ENCODE measurements at regions not wholly inside any gene's neighbourhood (a gene's known extent, or its start where the extent isn't known, plus 50 kb on each side); places are given as distances from the start of the nearest gene placed in this dataset.

DNA sequence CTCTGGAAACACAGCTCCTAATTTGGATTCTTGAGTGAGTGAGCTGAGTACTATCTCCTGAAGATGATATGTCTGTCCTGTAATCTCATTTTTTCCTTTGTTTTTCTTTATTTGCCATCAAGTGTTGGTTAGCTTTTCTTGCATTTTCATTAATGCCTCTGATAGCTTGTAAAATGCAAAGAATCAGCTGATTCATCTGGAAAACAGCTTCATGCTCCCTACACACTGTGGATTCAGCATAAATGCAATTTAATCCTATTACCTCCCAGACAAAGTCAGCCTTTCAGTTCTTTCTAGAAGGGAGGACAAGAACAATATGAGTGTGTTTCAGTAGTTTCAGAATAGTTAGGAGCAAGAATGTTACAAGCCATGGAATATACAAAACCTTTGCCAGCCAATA lies 79.4 kb downstream of the DACT1 start:
- peaks cover 3% of the 10 kb centered on the region for H3K4me1 Mint-ChIP-seq (ENCODE audit: low read depth)
- intact Hi-C loops (cut with micrococcal nuclease), result no loop called here
- POLR2A ChIA-PET, result no interaction called here
- no peak overlapping the region for H3K4me3 Mint-ChIP-seq
- DNase-seq, result no peak
- CTCF ChIA-PET, result no interaction called here
- no peak overlapping the region for H3K27ac Mint-ChIP-seq
- peaks cover 2% of the 10 kb centered on the region for H3K27me3 Mint-ChIP-seq
- no peaks in the 10 kb centered on the region for H3K36me3 Mint-ChIP-seq
- no peaks in the 10 kb centered on the region for H3K9me3 Mint-ChIP-seq

DNA sequence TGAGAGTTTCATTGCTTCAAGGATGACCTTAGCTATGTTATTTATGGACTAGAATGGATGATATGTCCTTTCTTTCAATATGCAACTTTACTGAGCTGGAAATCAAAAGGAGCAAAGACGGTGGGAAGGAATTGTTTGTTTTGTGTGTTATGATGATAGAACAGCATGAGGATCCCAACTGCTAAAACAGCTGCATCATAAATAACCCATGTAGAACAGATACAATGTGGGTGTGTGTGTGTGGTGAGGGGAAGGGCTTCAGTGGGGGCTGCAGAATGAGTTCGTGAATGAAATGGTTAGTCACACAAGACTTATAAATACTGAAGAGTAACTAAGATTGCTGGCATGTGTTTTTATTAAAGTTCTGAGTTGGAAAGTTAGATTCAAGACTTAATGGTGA lies 80.1 kb downstream of the DACT1 start:
- ChIA-PET POLR2A (no interaction called here), CTCF (no interaction called here)
- Mint-ChIP-seq H3K9me3 (no peaks in the 10 kb centered on the region), H3K4me1 (ENCODE audit: low read depth) (peaks cover 3% of the 10 kb centered on the region), H3K27ac (no peak overlapping the region), H3K4me3 (no peak overlapping the region), H3K27me3 (peaks cover 2% of the 10 kb centered on the region), H3K36me3 (no peaks in the 10 kb centered on the region)
- intact Hi-C loops (cut with micrococcal nuclease), result no loop called here
- no peak for DNase-seq

DNA sequence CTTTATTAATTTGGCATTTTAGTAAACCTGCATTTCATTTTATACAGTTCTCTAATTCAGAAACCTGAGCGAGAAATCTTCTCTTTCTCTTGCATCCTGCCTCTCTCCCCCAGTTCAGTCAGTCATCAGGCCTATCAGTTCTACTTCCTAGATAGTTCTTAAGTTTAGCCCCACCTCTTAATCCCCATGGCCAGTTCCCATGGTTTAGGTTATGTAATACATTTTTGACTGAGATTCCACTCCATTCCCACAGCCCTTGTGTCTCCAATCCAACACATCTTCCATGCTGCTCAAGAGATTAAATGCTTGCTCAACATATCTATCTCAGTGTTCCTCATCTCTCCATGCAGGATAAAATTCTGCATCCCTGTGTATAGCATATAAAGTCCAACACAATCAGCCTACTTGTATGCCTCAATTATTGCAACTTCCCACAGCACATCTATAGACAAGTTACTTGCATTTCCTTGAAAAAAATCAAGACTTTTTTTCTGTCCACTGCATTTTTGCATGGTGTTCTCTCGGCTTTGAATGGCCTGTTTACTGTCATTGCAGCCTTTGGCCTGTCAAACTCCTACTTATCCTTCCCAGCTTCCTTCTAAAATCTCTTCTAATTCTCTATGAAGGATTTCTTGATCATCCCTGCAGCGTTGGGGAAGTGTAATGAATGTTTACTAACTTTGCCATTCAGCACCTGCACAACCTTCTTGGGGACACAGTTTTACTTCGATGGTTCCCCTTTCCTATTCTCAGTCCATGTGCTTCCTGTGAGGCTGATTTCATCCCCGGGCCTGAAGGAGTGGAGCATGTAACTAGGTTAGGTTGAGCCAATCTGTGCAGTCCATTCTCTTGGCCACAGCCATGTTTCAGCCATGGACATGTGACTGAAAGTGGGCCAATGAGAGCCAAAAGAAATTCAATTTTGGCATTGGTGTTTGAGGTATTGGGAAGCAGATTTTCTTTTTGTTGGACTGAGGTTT lies 80.8 kb downstream of the DACT1 start:
- Mint-ChIP-seq H3K9me3 (no peaks in the 10 kb centered on the region), H3K27me3 (peaks cover 2% of the 10 kb centered on the region), H3K4me3 (no peak overlapping the region), H3K36me3 (no peaks in the 10 kb centered on the region), H3K27ac (no peak overlapping the region), H3K4me1 (ENCODE audit: low read depth) (peaks cover 3% of the 10 kb centered on the region)
- DNase-seq, result no peak
- ChIA-PET POLR2A (no interaction called here), CTCF (no interaction called here)
- intact Hi-C loops (cut with micrococcal nuclease), result no loop called here

DNA sequence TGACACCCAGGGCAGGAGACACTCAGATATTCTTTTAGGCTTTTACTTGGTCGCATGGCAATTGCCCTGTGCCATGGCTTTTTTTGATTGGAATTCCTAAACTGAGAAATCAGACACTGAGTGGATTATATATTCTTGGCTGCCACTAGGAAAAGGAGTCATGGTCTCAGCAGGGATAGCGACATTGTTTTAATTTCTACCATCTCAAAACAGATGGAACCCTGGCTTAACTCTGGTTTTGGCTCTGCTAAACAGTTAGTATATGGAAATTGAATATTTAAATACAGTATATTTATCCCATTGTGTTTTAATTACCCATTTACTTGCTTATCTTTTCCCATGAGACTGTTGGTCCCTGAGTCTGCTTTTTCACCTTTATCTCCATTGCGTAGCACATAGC lies 84.0 kb downstream of the DACT1 start:
- no peak overlapping the region for H3K4me3 Mint-ChIP-seq
- H3K27me3 Mint-ChIP-seq, result peaks cover 6% of the 10 kb centered on the region
- H3K4me1 Mint-ChIP-seq (ENCODE audit: low read depth), result no peaks in the 10 kb centered on the region
- CTCF ChIA-PET, result no interaction called here
- no peaks in the 10 kb centered on the region for H3K36me3 Mint-ChIP-seq
- POLR2A ChIA-PET, result no interaction called here
- intact Hi-C loops (cut with micrococcal nuclease), result no loop called here
- H3K9me3 Mint-ChIP-seq, result no peaks in the 10 kb centered on the region
- no peak for DNase-seq
- H3K27ac Mint-ChIP-seq, result no peak overlapping the region

DNA sequence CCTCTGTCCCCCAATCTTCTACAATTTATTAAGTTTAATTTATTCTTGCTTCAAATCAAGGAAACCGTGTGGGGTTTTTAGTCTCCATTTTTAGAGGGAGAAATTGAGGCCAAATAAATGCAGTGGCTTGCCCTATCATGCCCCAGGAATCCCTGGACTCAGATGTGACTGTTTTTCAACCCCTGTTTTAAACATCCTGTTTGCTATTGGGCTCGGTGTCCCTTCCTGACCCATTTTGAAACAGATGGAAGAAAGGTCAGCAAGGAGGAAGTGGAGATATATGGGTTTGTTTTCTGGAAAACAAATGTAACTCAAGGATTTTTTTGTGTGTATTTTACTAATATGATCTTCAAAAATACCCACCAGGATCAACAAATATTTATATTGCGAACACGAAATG lies 84.7 kb downstream of the DACT1 start:
- peaks cover 6% of the 10 kb centered on the region for H3K27me3 Mint-ChIP-seq
- no peaks in the 10 kb centered on the region for H3K36me3 Mint-ChIP-seq
- intact Hi-C loops (cut with micrococcal nuclease), result no loop called here
- H3K4me1 Mint-ChIP-seq (ENCODE audit: low read depth), result no peaks in the 10 kb centered on the region
- no peaks in the 10 kb centered on the region for H3K9me3 Mint-ChIP-seq
- CTCF ChIA-PET, result no interaction called here
- H3K4me3 Mint-ChIP-seq, result no peak overlapping the region
- H3K27ac Mint-ChIP-seq, result no peak overlapping the region
- DNase-seq, result no peak
- POLR2A ChIA-PET, result no interaction called here

GRCh38 chr14:58724206-58724605 lies 86.4 kb downstream of the DACT1 start:
- Mint-ChIP-seq H3K36me3 (no peaks in the 10 kb centered on the region), H3K4me3 (no peak overlapping the region), H3K27me3 (peaks cover 6% of the 10 kb centered on the region), H3K27ac (no peak overlapping the region), H3K9me3 (no peaks in the 10 kb centered on the region), H3K4me1 (ENCODE audit: low read depth) (no peaks in the 10 kb centered on the region)
- POLR2A ChIA-PET, result no interaction called here
- no peak for DNase-seq
- intact Hi-C loops (cut with micrococcal nuclease), result no loop called here
- CTCF ChIA-PET, result no interaction called here

- Mint-ChIP-seq H3K27ac (no peak overlapping the region), H3K9me3 (no peaks in the 10 kb centered on the region), H3K4me1 (ENCODE audit: low read depth) (no peaks in the 10 kb centered on the region), H3K36me3 (no peaks in the 10 kb centered on the region), H3K4me3 (no peak overlapping the region), H3K27me3 (peaks cover 6% of the 10 kb centered on the region)
- intact Hi-C loops (cut with micrococcal nuclease), result no loop called here
- ChIA-PET POLR2A (no interaction called here), CTCF (no interaction called here)
- DNase-seq, result no peak
Measured at GRCh38 chr14:58724702-58725101, 86.9 kb downstream of the DACT1 start.

DNA sequence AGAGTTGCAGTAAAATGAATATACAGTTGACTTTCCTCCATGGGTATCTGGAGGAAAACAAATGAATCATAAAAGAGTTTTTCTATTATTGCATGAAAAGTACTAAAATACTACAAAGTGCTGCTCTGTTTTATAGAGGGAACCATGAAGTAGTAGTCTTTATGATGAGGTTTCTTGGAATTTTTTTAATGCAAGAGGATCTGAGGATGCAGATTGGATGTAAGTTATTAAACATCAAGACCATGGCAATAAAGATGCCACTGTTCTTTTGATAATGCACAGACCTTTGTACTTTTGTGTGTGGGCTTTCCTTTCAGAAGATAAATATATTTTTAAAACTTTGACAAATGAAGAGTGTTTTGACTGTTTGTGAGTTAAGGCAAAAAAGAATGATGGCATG lies 87.5 kb downstream of the DACT1 start:
- H3K4me1 Mint-ChIP-seq (ENCODE audit: low read depth), result no peaks in the 10 kb centered on the region
- no peak overlapping the region for H3K4me3 Mint-ChIP-seq
- no peaks in the 10 kb centered on the region for H3K9me3 Mint-ChIP-seq
- DNase-seq, result no peak
- CTCF ChIA-PET, result no interaction called here
- no peaks in the 10 kb centered on the region for H3K36me3 Mint-ChIP-seq
- peaks cover 6% of the 10 kb centered on the region for H3K27me3 Mint-ChIP-seq
- H3K27ac Mint-ChIP-seq, result no peak overlapping the region
- POLR2A ChIA-PET, result no interaction called here
- intact Hi-C loops (cut with micrococcal nuclease), result no loop called here

DNA sequence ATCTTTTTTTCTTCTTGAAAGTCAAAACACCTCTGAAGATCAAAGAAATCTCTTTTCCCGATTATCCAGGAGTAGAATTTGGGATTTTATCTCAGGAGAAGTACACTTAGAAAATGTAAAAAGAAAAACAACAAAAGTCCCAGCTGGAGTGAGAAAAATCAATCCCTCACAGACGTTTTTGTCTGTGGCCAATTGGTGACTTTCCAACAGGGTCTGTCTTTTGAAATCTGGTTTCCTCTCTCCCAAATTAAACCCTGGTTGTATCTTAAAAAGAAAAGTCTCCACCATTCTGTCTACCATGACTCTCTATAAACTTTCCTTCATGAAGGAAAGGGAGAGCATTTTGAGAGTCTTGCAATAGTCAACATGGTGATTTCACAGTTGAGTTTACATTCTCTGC lies 88.1 kb downstream of the DACT1 start:
- Mint-ChIP-seq H3K4me3 (no peak overlapping the region), H3K27ac (no peak overlapping the region), H3K9me3 (no peaks in the 10 kb centered on the region), H3K27me3 (peaks cover 6% of the 10 kb centered on the region), H3K36me3 (no peaks in the 10 kb centered on the region), H3K4me1 (ENCODE audit: low read depth) (no peaks in the 10 kb centered on the region)
- ChIA-PET POLR2A (no interaction called here), CTCF (no interaction called here)
- intact Hi-C loops (cut with micrococcal nuclease), result no loop called here
- DNase-seq, result no peak

GRCh38 chr14:58730792-58731464 lies 93.2 kb downstream of the DACT1 start:
- Mint-ChIP-seq H3K9me3 (no peaks in the 10 kb centered on the region), H3K27me3 (peaks cover 8% of the 10 kb centered on the region), H3K36me3 (no peaks in the 10 kb centered on the region), H3K27ac (no peak overlapping the region), H3K4me3 (no peak overlapping the region), H3K4me1 (ENCODE audit: low read depth) (peaks cover 18% of the 10 kb centered on the region)
- POLR2A ChIA-PET, result no interaction called here
- intact Hi-C loops (cut with micrococcal nuclease), result loop anchor here (10.0 kb wide), 1 partner anchor 96 kb away; the partner anchor contains the start of gene DACT1
- CTCF ChIA-PET, result no interaction called here
- no peak for DNase-seq

- no peak overlapping the region for H3K27ac Mint-ChIP-seq
- peaks cover 18% of the 10 kb centered on the region for H3K4me1 Mint-ChIP-seq (ENCODE audit: low read depth)
- CTCF ChIA-PET, result no interaction called here
- H3K36me3 Mint-ChIP-seq, result no peaks in the 10 kb centered on the region
- no peak for DNase-seq
- peaks cover 11% of the 10 kb centered on the region for H3K27me3 Mint-ChIP-seq
- no peak overlapping the region for H3K4me3 Mint-ChIP-seq
- intact Hi-C loops (cut with micrococcal nuclease), result loop anchor here (10.0 kb wide), 1 partner anchor 97 kb away; the partner anchor contains the start of gene DACT1
- POLR2A ChIA-PET, result no interaction called here
- H3K9me3 Mint-ChIP-seq, result no peaks in the 10 kb centered on the region
Measured at GRCh38 chr14:58731465-58732293, 93.9 kb downstream of the DACT1 start.

GRCh38 chr14:58732387-58732786 lies 94.6 kb downstream of the DACT1 start:
- H3K4me3 Mint-ChIP-seq, result no peak overlapping the region
- no peak overlapping the region for H3K27ac Mint-ChIP-seq
- intact Hi-C loops (cut with micrococcal nuclease), result loop anchor here (10.0 kb wide), 1 partner anchor 98 kb away; the partner anchor contains the start of gene DACT1
- ChIA-PET CTCF (no interaction called here), POLR2A (no interaction called here)
- no peaks in the 10 kb centered on the region for H3K36me3 Mint-ChIP-seq
- no peaks in the 10 kb centered on the region for H3K9me3 Mint-ChIP-seq
- H3K4me1 Mint-ChIP-seq (ENCODE audit: low read depth), result peaks cover 18% of the 10 kb centered on the region
- peaks cover 11% of the 10 kb centered on the region for H3K27me3 Mint-ChIP-seq
- peak; percentile 25 for DNase-seq
